GM19240 (cell line): ENCODE measurements at regions not wholly inside any gene's neighbourhood (a gene's known extent, or its start where the extent isn't known, plus 50 kb on each side); places are given as distances from the start of the nearest gene placed in this dataset.
"Not testable (repeated sequence)": the region's sequence is repeated elsewhere in the genome, so short reads cannot be mapped to it uniquely, and the experiment has no call there.

Experiments
- DNase-seq: peaks from one replicate; pipeline ENCODE4 v3.0.0; 2011; ENCODE audit warnings: low spot score; ENCODE audit not compliant: insufficient read length

- DNase-seq, result no peak
These were observed 701.3 kb upstream of the KCND2 start for GRCh38 chr7:119571666-119572065.

- DNase-seq, result no peak
These were observed 700.8 kb upstream of the KCND2 start for GRCh38 chr7:119572132-119572531.

- no peak for DNase-seq
These were observed 700.4 kb upstream of the KCND2 start for GRCh38 chr7:119572541-119572940.

- no peak for DNase-seq
These were observed 694.9 kb upstream of the KCND2 start for GRCh38 chr7:119578116-119578515.

- no peak for DNase-seq
These were observed 678.0 kb upstream of the KCND2 start for GRCh38 chr7:119594956-119595355.

GRCh38 chr7:119596651-119597050 is 676.3 kb upstream of the KCND2 start:
- no peak for DNase-seq

- no peak for DNase-seq
These were observed 666.7 kb upstream of the KCND2 start for GRCh38 chr7:119606297-119606696.

GRCh38 chr7:119620769-119621168 is 652.2 kb upstream of the KCND2 start:
- no peak for DNase-seq

- no peak for DNase-seq
These were observed 649.5 kb upstream of the KCND2 start for GRCh38 chr7:119623427-119623826.

GRCh38 chr7:119630406-119630969 is 642.5 kb upstream of the KCND2 start:
- DNase-seq, result no peak

- DNase-seq, result not testable (repeated sequence)
These were observed 639.2 kb upstream of the KCND2 start for GRCh38 chr7:119633812-119634211.

- no peak for DNase-seq
These were observed 632.6 kb upstream of the KCND2 start for GRCh38 chr7:119640326-119640725.

- DNase-seq, result no peak
These were observed 632.1 kb upstream of the KCND2 start for GRCh38 chr7:119640861-119641260.

- DNase-seq, result no peak
These were observed 629.4 kb upstream of the KCND2 start for GRCh38 chr7:119643558-119643957.

GRCh38 chr7:119647286-119647685 is 625.7 kb upstream of the KCND2 start:
- no peak for DNase-seq

- DNase-seq, result not testable (repeated sequence)
These were observed 624.2 kb upstream of the KCND2 start for GRCh38 chr7:119648752-119649151.

GRCh38 chr7:119660080-119660479 is 612.9 kb upstream of the KCND2 start:
- DNase-seq, result no peak

GRCh38 chr7:119664601-119665000 is 608.4 kb upstream of the KCND2 start:
- DNase-seq, result no peak

- no peak for DNase-seq
These were observed 607.2 kb upstream of the KCND2 start for GRCh38 chr7:119665796-119666195.

- no peak for DNase-seq
These were observed 591.6 kb upstream of the KCND2 start for GRCh38 chr7:119681336-119681735.

- no peak for DNase-seq
These were observed 588.2 kb upstream of the KCND2 start for GRCh38 chr7:119684763-119685162.

- no peak for DNase-seq
These were observed 587.1 kb upstream of the KCND2 start for GRCh38 chr7:119685906-119686305.

- no peak for DNase-seq
These were observed 584.1 kb upstream of the KCND2 start for GRCh38 chr7:119688831-119689230.

GRCh38 chr7:119692541-119692940 is 580.4 kb upstream of the KCND2 start:
- no peak for DNase-seq
